ENCODE measurements at regions not wholly inside any gene's neighbourhood (a gene's known extent, or its start where the extent isn't known, plus 50 kb on each side); places are given as distances from the start of the nearest gene placed in this dataset.

DNA sequence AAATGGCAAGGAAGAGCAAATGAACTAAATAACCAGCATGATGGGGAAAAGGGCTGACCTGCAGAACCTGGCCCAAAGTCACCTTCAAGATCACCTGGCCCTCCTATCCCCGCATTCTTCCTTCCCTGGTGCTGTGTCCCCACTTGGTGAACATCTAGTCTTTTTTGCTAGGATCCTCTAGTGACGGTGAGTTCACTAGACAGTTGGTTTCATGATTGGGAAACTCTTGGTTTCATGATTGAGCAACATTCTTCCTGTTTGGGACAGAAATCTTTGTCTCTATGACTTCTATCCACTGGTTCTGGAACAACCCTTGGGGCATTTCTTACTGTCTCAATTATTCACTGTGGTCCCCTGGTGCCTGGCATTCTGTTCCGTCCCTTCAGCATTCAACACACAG, 50.2 kb upstream of the DAB2IP start:
- H3K27ac ChIP-seq (replicated peaks), result no peak overlapping the region
- peak; percentile 51 to 77 for DNase-seq (ENCODE audit: low read depth in 1 of 2, low spot score in 1 of 2)
- H3K27me3 ChIP-seq (ENCODE audit: insufficient read depth, poor library complexity, severe bottlenecking), result peaks cover 15% of the 10 kb centered on the region
- TF ChIP-seq, protein P1, sequence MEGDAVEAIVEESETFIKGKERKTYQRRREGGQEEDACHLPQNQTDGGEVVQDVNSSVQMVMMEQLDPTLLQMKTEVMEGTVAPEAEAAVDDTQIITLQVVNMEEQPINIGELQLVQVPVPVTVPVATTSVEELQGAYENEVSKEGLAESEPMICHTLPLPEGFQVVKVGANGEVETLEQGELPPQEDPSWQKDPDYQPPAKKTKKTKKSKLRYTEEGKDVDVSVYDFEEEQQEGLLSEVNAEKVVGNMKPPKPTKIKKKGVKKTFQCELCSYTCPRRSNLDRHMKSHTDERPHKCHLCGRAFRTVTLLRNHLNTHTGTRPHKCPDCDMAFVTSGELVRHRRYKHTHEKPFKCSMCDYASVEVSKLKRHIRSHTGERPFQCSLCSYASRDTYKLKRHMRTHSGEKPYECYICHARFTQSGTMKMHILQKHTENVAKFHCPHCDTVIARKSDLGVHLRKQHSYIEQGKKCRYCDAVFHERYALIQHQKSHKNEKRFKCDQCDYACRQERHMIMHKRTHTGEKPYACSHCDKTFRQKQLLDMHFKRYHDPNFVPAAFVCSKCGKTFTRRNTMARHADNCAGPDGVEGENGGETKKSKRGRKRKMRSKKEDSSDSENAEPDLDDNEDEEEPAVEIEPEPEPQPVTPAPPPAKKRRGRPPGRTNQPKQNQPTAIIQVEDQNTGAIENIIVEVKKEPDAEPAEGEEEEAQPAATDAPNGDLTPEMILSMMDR (IDR thresholded peaks at IDR 0.05; ENCODE audit: insufficient read depth, low read length), result no peak
- no peak overlapping the region for H3K4me3 ChIP-seq (replicated peaks; ENCODE audit: insufficient read depth, low read length)

All from HL-60 (cell line).